BE2C (cell line): ENCODE measurements at regions not wholly inside any gene's neighbourhood (a gene's known extent, or its start where the extent isn't known, plus 50 kb on each side); places are given as distances from the start of the nearest gene placed in this dataset.

Source experiments
- DNase-seq: peaks from one replicate; pipeline ENCODE4 v3.0.0-alpha.2; 2020
- H3K27me3 ChIP-seq: fragments of 250-450 bp; sonication (Bioruptor Pico); 2 replicates; pipeline ENCODE4 v1.5.1; 2020; ENCODE audit warnings: mild to moderate bottlenecking
- H3K36me3 ChIP-seq: fragments of 250-450 bp; sonication (Bioruptor Pico); 2 replicates; pipeline ENCODE4 v1.5.1; 2020; ENCODE audit warnings: mild to moderate bottlenecking
- H3K4me1 ChIP-seq: fragments of 250-450 bp; sonication (Bioruptor Pico); 2 replicates; pipeline ENCODE4 v1.5.1; 2020
- H3K4me3 ChIP-seq: 2 replicates; pipeline ENCODE4 v1.5.1; 2011; ENCODE audit warnings: low read depth, low read length
- H3K9me3 ChIP-seq: fragments of 250-450 bp; sonication (Bioruptor Pico); 2 replicates; pipeline ENCODE4 v1.5.1; 2020
- CTCF ChIP-seq: IDR thresholded peaks from 2 replicates; pipeline ENCODE4 v1.5.1; 2012; ENCODE audit warnings: mild to moderate bottlenecking, low read depth, low read length

- H3K9me3 ChIP-seq = no peaks in the 10 kb centered on the region
- H3K36me3 ChIP-seq = no peaks in the 10 kb centered on the region
- no peak for TF ChIP-seq CTCF
- no peaks in the 10 kb centered on the region for H3K4me1 ChIP-seq
- no peak overlapping the region for H3K4me3 ChIP-seq
- H3K27me3 ChIP-seq = peaks cover 27% of the 10 kb centered on the region
- no peak for DNase-seq
Measured at GRCh38 chr14:65948302-65948701, 535.8 kb downstream of the FUT8 start.

- H3K36me3 ChIP-seq = no peaks in the 10 kb centered on the region
- H3K4me3 ChIP-seq = no peak overlapping the region
- no peaks in the 10 kb centered on the region for H3K4me1 ChIP-seq
- DNase-seq = peak; percentile 44
- no peak for TF ChIP-seq CTCF
- no peaks in the 10 kb centered on the region for H3K9me3 ChIP-seq
- H3K27me3 ChIP-seq = peaks cover 27% of the 10 kb centered on the region
Measured at GRCh38 chr14:65949711-65950516, 536.3 kb upstream of the CCDC196 start.

DNA sequence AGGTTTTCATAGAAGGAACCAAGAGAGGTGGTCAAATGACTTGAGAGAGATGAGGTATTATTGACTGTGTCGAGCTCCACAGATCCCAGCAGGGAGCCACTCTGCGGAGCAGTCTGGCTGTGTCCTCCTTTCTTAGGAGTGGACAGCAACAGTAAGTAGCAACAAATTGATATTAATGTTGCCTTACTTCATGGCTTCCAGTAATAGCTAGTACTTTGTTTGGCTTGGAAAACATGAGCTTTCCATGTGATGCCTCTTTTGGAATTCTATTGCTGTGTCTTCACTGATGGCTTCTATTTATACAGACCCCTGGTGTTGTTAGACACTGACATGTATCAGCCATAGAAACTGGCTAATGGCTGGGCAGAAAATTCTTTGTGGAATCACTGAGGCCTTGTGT, 531.2 kb upstream of the CCDC196 start:
- H3K4me3 ChIP-seq = no peak overlapping the region
- TF ChIP-seq CTCF = no peak

DNA sequence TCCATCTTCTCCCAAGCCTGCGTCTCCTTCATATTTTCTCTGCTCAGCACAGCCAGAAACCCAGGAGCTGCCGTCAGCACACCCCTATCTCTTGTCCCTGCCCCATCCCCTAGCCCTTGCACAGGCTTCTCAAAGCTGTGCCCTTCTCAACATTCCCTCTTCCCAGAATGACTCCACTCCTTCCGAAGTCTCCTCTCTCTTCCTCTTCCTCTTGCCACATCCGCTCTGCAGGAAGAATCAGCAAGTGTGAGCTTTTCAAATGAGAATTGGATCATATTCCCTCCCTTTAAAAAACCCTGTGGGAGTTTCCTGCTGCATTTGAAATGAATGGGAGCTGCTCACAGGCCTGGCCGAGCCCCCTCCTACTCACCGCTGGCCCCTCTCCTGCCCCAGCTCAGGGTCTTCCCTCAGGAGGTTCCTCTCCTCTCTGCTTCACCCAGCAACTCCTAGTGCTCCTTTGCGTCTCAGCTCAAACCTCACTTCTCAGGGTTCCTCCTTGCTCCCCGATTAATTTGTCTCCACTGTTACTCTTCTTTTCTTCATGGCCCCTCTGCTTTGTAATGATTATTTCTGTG, 528.5 kb upstream of the CCDC196 start:
- H3K4me1 ChIP-seq = no peaks in the 10 kb centered on the region
- no peak for DNase-seq
- H3K27me3 ChIP-seq = peaks cover 7% of the 10 kb centered on the region
- H3K36me3 ChIP-seq = no peaks in the 10 kb centered on the region
- H3K4me3 ChIP-seq = no peak overlapping the region
- no peak for TF ChIP-seq CTCF
- H3K9me3 ChIP-seq = no peaks in the 10 kb centered on the region

More for the DNA sequence above, 531.2 kb upstream of the CCDC196 start:
- Histone ChIP-seq H3K4me1 (no peaks in the 10 kb centered on the region), H3K27me3 (peaks cover 13% of the 10 kb centered on the region), H3K9me3 (no peaks in the 10 kb centered on the region), H3K36me3 (no peaks in the 10 kb centered on the region)
- DNase-seq = no peak

DNA sequence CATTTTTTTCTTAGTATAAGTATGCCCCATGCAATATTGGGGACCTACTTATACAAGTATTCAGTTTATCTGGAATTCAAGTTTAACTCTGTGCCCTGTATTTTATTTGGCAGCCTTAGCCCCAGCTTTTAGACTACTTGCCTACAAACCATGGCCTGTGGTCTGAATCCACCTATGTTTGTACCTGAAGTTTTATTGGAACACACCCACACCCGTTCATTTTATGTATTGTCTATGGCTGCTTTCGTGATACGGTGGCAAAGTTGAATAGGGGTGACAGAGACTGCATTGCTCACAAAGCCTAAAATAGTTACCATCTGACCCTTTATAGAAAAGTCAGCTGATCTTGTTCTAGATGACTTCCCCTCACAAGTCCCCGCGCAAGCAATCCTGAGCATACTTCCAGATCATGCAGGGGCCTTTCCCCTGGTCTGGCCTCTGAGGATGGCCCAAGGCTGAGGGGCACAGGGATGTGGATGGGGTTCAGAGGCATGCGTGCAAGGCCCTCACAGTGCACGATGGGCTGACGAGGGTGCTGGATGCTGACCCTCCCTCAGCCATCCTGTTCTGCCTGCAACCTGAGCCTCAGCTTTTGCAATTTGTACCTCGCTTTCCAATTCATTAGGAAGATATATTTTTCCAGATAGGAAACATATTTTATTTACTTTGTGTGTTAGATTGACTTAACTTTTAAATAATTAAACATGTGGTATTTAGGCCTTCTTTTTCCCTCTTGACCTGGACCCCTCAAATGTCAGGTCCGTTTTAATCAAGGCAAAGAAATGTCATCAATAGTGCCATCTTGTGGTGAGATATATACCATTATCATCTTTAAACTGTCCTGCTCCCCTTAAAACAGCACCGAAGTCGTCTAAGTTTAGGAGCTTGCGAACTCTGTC, 527.3 kb upstream of the CCDC196 start:
- Histone ChIP-seq H3K27me3 (peaks cover 4% of the 10 kb centered on the region), H3K4me1 (no peaks in the 10 kb centered on the region), H3K36me3 (no peaks in the 10 kb centered on the region), H3K9me3 (no peaks in the 10 kb centered on the region), H3K4me3 (no peak overlapping the region)
- TF ChIP-seq CTCF = peak; percentile 48
- no peak for DNase-seq
